ENCODE measurements at regions not wholly inside any gene's neighbourhood (a gene's known extent, or its start where the extent isn't known, plus 50 kb on each side); places are given as distances from the start of the nearest gene placed in this dataset.

DNA sequence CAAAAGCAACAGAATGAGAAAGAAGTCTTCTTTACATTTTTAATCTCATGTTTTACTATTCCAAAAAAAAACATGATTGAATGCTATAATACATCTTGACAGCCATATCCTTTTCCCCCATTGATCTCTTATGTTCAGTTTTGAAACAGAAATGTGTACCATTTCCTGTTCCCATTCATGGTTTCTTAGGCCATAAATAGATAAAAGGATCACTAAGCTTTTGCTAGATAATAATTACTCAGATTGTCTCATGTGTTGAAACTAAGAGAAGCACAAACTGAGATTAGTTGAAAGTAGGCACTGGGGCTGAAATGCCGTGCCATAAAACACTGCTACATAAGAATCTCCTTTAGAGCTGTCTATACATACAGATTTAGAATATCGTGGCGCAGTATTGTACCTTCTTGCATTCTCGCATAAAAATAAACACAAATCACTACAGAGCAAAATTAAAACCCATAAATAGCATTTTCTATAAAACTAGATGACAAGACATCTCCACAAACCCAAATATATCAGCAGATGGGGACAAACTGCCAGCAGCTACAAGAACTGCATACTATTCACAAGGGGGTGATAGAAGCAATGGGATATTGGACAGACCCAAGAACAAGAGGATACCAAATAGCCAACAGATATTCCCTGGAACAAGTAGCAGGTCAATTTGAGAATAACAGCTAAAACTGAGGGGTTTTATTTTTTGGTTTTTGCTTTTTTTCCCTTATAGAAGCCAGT is 405.3 kb upstream of the PRMT6 start:
- TF ChIP-seq, protein P1, sequence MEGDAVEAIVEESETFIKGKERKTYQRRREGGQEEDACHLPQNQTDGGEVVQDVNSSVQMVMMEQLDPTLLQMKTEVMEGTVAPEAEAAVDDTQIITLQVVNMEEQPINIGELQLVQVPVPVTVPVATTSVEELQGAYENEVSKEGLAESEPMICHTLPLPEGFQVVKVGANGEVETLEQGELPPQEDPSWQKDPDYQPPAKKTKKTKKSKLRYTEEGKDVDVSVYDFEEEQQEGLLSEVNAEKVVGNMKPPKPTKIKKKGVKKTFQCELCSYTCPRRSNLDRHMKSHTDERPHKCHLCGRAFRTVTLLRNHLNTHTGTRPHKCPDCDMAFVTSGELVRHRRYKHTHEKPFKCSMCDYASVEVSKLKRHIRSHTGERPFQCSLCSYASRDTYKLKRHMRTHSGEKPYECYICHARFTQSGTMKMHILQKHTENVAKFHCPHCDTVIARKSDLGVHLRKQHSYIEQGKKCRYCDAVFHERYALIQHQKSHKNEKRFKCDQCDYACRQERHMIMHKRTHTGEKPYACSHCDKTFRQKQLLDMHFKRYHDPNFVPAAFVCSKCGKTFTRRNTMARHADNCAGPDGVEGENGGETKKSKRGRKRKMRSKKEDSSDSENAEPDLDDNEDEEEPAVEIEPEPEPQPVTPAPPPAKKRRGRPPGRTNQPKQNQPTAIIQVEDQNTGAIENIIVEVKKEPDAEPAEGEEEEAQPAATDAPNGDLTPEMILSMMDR (IDR thresholded peaks at IDR 0.05 in 4 of 5, conservative IDR thresholded peaks at IDR 0.05 in 1 of 5): no peak
- no peak for TF ChIP-seq POLR2A (IDR thresholded peaks at IDR 0.05)
